Activated CD4-positive, alpha-beta T cell treated with anti-CD3 and anti-CD28 coated beads, Interleukin-2, amount 50 U/mL, for 16 hours (primary cell): ENCODE measurements at regions not wholly inside any gene's neighbourhood (a gene's known extent, or its start where the extent isn't known, plus 50 kb on each side); places are given as distances from the start of the nearest gene placed in this dataset.

Experiments
- DNase-seq: peaks from one replicate; pipeline ENCODE4 v3.0.0-alpha.2; 2020

DNA sequence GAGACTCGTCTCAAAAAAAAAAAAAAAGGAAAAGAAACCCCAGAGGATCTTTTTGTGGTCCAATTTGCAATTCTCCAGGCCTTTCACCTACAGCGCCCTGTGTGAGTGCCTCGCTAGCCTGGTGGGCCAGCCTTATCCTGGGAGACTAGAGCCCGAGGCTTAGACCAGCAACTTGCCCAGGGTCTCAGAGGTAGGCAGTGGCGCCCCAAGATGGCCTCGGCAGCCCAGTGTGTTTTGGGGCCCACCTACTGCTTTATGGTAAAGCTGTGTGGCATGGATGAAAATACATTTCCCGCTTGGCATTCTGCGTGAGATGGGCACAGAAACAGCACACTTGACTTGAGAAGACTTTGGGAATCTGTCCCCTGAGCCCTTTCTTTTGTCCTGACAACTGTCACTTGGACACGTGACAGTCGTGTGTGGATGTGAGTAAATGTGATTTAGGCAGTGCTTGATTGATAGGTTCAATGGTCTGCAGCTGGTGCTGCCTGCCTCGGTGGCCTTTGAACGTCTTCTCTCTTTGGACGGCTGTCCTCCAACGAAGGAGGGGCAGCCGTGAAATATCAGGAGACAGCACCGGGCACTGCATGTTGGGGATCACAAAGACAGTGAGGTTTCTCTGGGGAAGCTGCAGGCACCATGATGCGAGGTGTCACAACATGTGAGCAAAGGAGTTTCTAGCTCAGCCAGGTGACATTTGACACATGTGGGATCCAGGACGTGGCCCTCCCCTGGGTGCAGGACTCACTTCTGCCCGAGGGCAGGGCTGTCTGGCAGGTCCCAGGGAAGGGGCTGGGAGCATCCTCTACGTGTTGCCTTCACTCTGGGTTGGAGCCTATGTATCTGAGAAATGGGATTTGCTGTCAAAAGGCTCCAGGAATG is 209.5 kb upstream of the TWIST2 start:
- DNase-seq, result no peak

- DNase-seq, result no peak
These were observed 208.8 kb upstream of the TWIST2 start for GRCh38 chr2:238638982-238639628.

DNA sequence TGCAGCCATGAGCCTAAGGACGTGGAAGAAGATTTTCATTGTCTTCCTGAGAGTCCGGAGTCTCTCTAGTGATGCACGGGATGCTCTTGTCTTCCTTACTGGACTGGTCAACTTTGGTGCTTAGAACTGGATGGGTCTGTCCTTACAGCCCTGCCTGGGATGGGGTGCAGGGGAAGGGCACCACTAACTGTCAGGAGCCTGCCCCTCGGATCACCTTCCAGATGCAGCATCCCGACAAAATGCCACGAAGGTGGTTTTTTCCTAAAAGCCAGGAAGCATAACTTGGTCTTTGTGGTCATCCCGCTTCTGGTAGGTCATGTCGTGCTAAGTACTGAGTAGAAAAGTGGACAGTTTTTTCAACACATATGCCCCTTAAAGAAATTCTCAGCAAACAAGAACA is 207.4 kb upstream of the TWIST2 start:
- DNase-seq, result no peak

- no peak for DNase-seq
These were observed 204.9 kb upstream of the TWIST2 start for GRCh38 chr2:238642973-238643372.

DNA sequence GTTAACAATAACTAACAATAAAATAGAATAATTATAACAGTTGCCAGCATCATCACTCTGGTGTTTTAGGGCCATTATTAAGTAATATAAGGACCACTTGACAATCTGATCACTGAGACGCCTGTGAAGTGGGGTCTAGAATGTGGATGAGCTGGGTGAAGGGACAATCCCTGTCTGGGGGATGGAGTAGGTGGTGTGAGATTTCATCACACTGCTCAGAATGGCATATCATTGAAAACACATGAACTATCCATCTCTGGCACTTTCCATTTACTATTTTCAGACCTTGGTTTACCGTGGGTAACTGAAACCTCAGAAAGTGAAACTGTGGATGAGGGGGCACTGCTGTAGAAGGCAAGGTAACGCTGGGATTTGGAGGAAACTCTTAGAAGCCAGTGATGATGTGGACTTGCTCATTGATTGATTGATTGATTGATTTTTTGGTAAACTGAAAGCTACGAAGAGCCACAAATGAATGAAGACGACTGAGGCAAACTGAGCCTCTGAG is 204.4 kb upstream of the TWIST2 start:
- DNase-seq, result no peak

DNA sequence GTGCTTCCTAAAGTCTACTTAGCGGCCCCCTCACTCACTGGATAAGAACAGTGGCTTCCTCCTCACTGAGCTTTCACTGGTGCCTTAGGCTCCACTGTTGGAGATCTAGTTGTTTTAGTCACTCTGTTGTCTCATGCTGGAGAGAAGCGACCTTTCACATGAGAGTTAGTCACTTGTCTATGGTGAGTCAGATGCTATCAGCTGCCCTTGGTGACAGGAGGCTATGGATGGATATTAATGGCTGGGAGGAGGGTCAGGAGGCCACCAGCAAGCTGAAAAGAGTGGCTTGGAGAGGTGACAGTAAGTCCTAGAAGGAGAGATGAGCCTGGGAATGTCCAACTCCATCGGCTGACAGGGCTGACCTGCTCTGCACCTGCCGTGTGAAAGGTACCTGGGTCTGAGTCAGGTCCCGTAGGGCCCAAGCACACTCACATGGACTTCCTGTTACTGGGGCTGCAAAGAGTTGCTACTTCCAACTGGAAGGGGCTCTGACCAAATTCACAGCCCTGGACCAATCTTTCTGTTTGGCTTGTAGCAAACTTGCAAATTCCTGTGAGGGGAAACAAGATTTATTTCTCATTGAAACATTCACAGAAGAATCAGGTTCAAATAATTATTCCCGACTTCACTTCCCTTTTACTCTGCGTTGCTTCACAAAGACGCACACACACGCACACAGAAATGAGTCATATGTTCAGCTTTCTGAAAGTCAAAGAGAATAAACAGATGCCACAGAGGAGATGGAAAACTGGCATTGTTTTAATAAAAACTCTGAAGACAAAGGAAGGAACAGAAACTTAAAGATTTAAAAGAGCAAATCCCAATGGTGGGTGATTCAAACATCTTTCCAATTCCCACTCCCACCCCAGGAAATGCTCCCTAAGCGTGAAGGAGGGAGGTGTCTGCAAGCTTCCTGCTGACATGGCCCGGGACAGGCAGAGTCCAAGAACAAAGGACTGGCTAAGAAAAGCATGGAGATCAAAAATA is 203.5 kb upstream of the TWIST2 start:
- DNase-seq, result no peak

- DNase-seq, result no peak
These were observed 202.8 kb upstream of the TWIST2 start for GRCh38 chr2:238645095-238645494.

DNA sequence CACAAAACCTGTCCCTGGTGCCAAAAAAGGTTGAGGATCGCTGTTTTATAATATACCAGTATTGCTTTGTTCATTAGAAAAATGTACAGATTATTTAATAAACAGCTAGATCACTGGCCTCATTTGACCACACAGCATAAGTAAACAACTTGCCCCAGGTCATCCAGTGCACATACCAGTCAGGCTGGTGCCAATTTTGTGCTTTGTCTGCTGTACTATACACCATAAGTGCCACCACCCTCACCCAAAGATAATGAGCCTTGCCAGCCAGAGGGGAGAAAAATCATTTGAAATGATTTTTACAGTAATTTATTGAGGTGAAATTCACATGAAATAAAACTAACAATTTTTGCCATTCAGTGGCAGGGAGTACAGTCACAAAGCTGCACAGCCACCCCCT is 202.2 kb upstream of the TWIST2 start:
- no peak for DNase-seq

- DNase-seq, result no peak
These were observed 201.6 kb upstream of the TWIST2 start for GRCh38 chr2:238646281-238646680.

GRCh38 chr2:238646803-238647202 is 201.1 kb upstream of the TWIST2 start:
- DNase-seq, result no peak

GRCh38 chr2:238649123-238649522 is 198.8 kb upstream of the TWIST2 start:
- DNase-seq, result no peak

DNA sequence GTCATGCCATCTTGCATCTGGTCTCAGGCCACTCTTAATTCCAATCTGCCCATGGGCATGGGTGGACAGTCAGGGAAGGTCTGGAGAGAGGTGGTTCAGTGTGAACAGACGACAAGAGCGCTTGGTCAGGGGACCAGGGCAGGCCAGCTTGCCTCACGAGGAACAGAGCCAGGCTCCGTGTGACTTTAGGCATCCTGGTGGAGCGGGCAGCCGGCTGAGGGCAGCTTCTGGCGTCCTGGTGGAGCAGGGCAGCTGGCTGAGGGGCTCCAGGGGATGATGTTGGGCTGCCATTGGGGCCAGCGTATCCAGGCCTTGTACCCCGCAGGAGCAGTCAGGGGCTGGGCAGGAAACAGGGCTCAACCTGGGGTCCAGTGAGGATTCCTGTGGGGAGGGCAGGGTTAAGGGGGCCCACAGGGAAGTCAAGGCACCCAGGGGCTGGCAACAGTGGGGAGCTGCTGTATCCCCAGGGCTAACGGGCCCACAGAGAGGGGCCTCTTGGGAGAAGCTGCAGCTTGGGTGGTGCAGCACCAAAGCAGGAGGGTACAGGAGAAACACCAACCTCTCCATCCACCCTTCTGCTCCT is 197.9 kb upstream of the TWIST2 start:
- DNase-seq, result no peak

- DNase-seq, result no peak
These were observed 197.3 kb upstream of the TWIST2 start for GRCh38 chr2:238650536-238650935.

- DNase-seq, result no peak
These were observed 196.4 kb upstream of the TWIST2 start for GRCh38 chr2:238651306-238652052.

DNA sequence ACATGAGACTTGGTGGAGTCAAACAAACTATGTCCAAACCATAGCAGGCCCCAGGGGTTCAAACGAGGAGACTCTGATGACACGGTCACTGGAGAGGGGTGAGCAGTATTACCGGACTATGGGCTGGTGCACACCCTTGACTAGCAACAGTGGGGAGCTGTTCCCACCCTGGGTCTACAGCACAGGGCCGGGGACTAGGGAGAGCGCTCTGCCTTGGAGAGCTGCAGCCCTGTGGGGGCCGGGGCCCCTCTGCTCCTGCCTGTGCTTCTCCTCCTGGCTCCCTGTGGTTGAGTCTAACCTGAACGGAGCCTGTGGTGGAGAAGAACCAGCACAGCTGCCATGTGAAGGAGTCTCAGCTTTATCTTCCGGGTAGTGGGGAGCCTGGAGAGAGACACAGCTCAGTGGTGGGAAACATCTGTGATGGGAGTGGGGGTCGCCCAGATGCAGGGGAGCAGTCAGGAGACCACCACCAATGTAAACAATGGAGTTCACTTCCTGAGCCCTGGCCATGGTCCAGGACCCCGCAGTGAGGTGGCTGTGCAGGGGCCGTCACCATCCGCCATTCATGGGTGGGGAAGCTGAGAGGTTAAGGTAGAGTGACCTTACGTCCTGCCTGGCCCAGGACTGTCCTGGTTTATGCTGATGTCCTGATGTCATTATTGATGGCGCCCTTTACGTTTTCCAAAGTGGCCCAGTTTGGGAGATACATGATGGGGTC is 195.7 kb upstream of the TWIST2 start:
- no peak for DNase-seq

- no peak for DNase-seq
These were observed 195.1 kb upstream of the TWIST2 start for GRCh38 chr2:238652771-238653157.

DNA sequence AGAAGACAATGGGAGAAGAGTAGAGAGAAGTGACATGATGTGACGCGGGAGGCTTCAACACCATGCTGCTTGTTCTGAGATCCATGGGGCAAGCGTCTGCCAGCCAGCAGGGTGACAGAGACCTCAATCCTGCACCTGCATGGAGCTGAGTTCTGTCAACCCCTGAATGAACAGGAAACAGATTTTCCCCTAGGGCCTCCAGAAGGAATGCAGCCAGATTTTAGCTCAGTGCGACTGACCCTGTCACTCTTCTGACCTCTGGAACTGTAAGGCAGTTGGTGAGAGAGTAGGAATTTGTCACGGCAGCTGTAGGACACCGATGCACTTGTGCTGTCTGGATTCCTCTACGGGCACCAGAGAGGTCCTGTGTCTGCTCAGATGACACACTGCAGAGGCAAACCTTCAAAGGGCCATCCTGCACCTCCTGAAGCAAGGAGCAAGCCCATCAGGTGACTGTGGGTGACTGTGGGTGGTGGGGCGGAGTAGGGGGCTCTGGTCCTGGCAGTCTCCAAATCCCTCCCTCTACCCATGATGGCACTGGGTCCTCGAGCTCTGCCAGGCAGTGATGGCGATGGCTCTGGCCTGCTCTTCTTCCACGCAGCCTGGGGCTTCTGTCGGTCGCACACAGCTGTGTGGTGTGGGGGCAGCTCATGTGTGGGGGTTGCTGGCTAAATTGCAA is 194.3 kb upstream of the TWIST2 start:
- DNase-seq, result no peak

GRCh38 chr2:238654479-238655197 is 193.2 kb upstream of the TWIST2 start:
- DNase-seq, result no peak

GRCh38 chr2:238655198-238655860 is 192.6 kb upstream of the TWIST2 start:
- no peak for DNase-seq
